ENCODE measurements at regions not wholly inside any gene's neighbourhood (a gene's known extent, or its start where the extent isn't known, plus 50 kb on each side); places are given as distances from the start of the nearest gene placed in this dataset.

- TF ChIP-seq FOXM1 (IDR thresholded peaks at IDR 0.05; ENCODE audit: borderline replicate concordance) (no peak), SP1 (IDR thresholded peaks at IDR 0.05) (no peak), BHLHE40 (IDR thresholded peaks at IDR 0.05; ENCODE audit: borderline replicate concordance) (no peak), NFRKB (IDR thresholded peaks at IDR 0.05) (no peak), ZNF384 (IDR thresholded peaks at IDR 0.05) (no peak), HDGF (IDR thresholded peaks at IDR 0.05; ENCODE audit: borderline replicate concordance) (no peak), PKNOX1 (IDR thresholded peaks at IDR 0.05) (no peak), FOXA1 (IDR thresholded peaks at IDR 0.05) (no peak), TARDBP (IDR thresholded peaks at IDR 0.05) (no peak)
Observed at GRCh38 chr1:68363339-68363738, 86.4 kb downstream of the RPE65 start.
